ENCODE measurements at regions not wholly inside any gene's neighbourhood (a gene's known extent, or its start where the extent isn't known, plus 50 kb on each side); places are given as distances from the start of the nearest gene placed in this dataset.

DNA sequence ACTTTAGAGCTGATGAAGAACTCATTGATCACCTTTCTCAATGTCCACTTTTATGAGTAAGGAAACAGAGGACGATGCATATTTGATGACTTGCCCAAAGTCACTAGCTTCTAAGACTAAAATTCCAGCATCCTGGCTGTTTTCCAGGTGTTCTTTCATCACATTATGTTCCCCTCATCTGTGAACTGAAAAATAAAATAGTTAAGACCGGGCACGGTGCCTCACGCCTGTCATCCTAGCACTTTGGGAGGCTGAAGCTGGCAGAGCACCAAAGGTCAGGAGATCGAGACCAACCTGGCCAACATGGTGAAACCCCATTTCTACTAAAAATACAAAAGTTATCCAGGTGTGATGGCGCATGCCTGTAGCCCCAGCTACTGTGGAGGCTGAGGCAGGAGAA, 297.5 kb downstream of the DUSP10 start:
- Histone ChIP-seq H3K4me3 (no peak overlapping the region), H3K27me3 (no peaks in the 10 kb centered on the region), H3K27ac (no peak overlapping the region), H3K4me1 (peaks cover 0 to 18% (median 13%) of the 10 kb centered on the region in 4 donors), H3K9me3 (no peaks in the 10 kb centered on the region), H3K36me3 (no peaks in the 10 kb centered on the region)
- TF ChIP-seq CTCF (IDR thresholded peaks at IDR 0.05), result no peak
- no peak for DNase-seq
- intact Hi-C loops (cut with DNase I; ENCODE audit: low total_unique reads), result no loop called here

DNA sequence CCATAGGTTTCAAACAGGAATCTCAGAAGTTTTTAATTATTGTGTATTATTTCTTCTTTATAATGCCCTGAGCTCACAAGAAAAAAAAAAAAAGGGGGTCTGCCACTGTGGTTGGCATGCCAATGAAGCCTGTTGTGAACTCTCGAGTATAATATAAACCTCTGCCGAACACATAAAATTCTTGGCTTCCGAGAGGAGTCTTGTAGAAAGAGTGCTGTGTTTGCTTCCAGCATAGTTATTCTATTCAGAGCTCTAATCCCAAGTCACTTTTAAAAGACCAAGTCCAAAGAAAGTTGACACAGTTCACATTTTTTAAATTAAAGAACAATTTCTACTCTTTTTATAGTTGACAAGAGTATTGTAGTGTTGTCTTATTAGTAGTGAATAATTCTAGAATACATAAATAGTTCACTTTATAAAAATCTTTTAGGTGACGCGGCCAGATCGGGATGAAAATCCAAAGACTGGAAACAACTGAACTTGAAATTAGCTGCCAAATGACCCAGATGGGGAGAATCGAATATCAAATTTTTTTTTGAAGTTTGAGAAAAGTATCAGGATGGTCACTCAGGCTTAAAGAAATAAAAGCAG, 293.2 kb downstream of the DUSP10 start:
- Histone ChIP-seq H3K36me3 (no peaks in the 10 kb centered on the region), H3K4me3 (no peak overlapping the region), H3K9me3 (peaks cover 0 to 9% (median 0%) of the 10 kb centered on the region in 3 donors), H3K4me1 (no peaks in the 10 kb centered on the region), H3K27ac (no peak overlapping the region), H3K27me3 (no peaks in the 10 kb centered on the region)
- intact Hi-C loops (cut with DNase I; ENCODE audit: low total_unique reads), result no loop called here
- DNase-seq, result no peak
- no peak for TF ChIP-seq CTCF (IDR thresholded peaks at IDR 0.05)

- H3K4me1 ChIP-seq, result no peaks in the 10 kb centered on the region
- DNase-seq, result no peak
- H3K27ac ChIP-seq, result no peak overlapping the region
- intact Hi-C loops (cut with DNase I; ENCODE audit: low total_unique reads), result no loop called here
- H3K4me3 ChIP-seq, result no peak overlapping the region
- TF ChIP-seq CTCF (IDR thresholded peaks at IDR 0.05), result no peak
- H3K36me3 ChIP-seq, result no peaks in the 10 kb centered on the region
- H3K27me3 ChIP-seq, result no peaks in the 10 kb centered on the region
- peaks cover 0 to 9% (median 0%) of the 10 kb centered on the region in 3 donors for H3K9me3 ChIP-seq
These were observed 292.7 kb downstream of the DUSP10 start for GRCh38 chr1:221449194-221449593.

GRCh38 chr1:221449801-221450470, 292.0 kb downstream of the DUSP10 start:
- Histone ChIP-seq H3K4me3 (no peak overlapping the region), H3K27ac (no peak overlapping the region), H3K27me3 (no peaks in the 10 kb centered on the region), H3K9me3 (peaks cover 0 to 9% (median 0%) of the 10 kb centered on the region in 3 donors), H3K36me3 (no peaks in the 10 kb centered on the region), H3K4me1 (no peaks in the 10 kb centered on the region)
- no peak for TF ChIP-seq CTCF (IDR thresholded peaks at IDR 0.05)
- DNase-seq, result no peak
- intact Hi-C loops (cut with DNase I; ENCODE audit: low total_unique reads), result no loop called here

GRCh38 chr1:221451741-221452140, 290.1 kb downstream of the DUSP10 start:
- Histone ChIP-seq H3K27me3 (no peaks in the 10 kb centered on the region), H3K4me3 (no peak overlapping the region), H3K4me1 (no peaks in the 10 kb centered on the region), H3K9me3 (peaks cover 0 to 9% (median 0%) of the 10 kb centered on the region in 3 donors), H3K36me3 (no peaks in the 10 kb centered on the region), H3K27ac (no peak overlapping the region)
- intact Hi-C loops (cut with DNase I; ENCODE audit: low total_unique reads), result no loop called here
- TF ChIP-seq CTCF (IDR thresholded peaks at IDR 0.05), result no peak
- DNase-seq, result no peak
